ENCODE measurements at regions not wholly inside any gene's neighbourhood (a gene's known extent, or its start where the extent isn't known, plus 50 kb on each side); places are given as distances from the start of the nearest gene placed in this dataset.

GRCh38 chr11:127888386-127888785 lies 699.0 kb downstream of the ETS1 start:
- H3K4me3 ChIP-seq, result no peak overlapping the region
- H3K36me3 ChIP-seq, result no peaks in the 10 kb centered on the region
- no peaks in the 10 kb centered on the region for H3K4me1 ChIP-seq
- no peaks in the 10 kb centered on the region for H3K27me3 ChIP-seq
- TF ChIP-seq EP300 (IDR thresholded peaks at IDR 0.05), result no peak
- TF ChIP-seq CTCF (IDR thresholded peaks at IDR 0.05), result no peak
- no peak for TF ChIP-seq POLR2AphosphoS5 (IDR thresholded peaks at IDR 0.05)
- no peak for TF ChIP-seq POLR2A (IDR thresholded peaks at IDR 0.05; ENCODE audit: low read depth)
- peaks cover 0 to 10% (median 4%) of the 10 kb centered on the region in 4 donors for H3K9me3 ChIP-seq
- intact Hi-C loops (cut with DNase I), result no loop called here
- no peak for DNase-seq (ENCODE audit: extremely low spot score)
- H3K27ac ChIP-seq (replicated peaks in 1 of 4), result no peak overlapping the region

DNA sequence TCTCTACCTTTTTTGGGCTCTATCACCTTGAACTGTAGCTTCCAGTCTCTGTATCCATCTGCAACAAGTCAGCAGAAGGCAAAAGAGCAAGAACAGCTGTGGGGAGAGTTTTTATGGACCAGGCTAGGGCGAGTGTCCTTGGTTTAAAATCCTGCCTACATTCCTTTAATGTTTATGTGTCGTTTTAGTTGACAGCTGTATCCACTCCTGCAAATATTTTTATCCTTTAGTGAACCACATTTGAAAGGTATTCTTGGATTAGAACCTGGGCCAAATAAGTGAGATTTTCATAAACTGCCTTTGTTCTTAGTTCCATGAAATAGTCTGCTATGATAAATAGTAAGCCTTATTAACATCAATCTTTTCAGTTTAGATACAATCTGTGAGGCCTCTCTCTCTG lies 712.2 kb downstream of the ETS1 start:
- H3K4me3 ChIP-seq, result no peak overlapping the region
- no peaks in the 10 kb centered on the region for H3K4me1 ChIP-seq
- H3K9me3 ChIP-seq, result no peaks in the 10 kb centered on the region
- H3K27me3 ChIP-seq, result no peaks in the 10 kb centered on the region
- no peaks in the 10 kb centered on the region for H3K36me3 ChIP-seq
- no peak for DNase-seq (ENCODE audit: extremely low spot score)
- no peak overlapping the region for H3K27ac ChIP-seq (replicated peaks in 1 of 4)
- no peak for TF ChIP-seq POLR2AphosphoS5 (IDR thresholded peaks at IDR 0.05)
- TF ChIP-seq POLR2A (IDR thresholded peaks at IDR 0.05; ENCODE audit: low read depth), result no peak
- TF ChIP-seq CTCF (IDR thresholded peaks at IDR 0.05), result no peak
- no peak for TF ChIP-seq EP300 (IDR thresholded peaks at IDR 0.05)
- WGBS, result 20% methylated on average over 2 of the region's 2 CpGs
- intact Hi-C loops (cut with DNase I), result no loop called here

GRCh38 chr11:127873478-127873877 lies 713.9 kb downstream of the ETS1 start:
- no peaks in the 10 kb centered on the region for H3K27me3 ChIP-seq
- H3K9me3 ChIP-seq, result no peaks in the 10 kb centered on the region
- DNase-seq (ENCODE audit: extremely low spot score), result no peak
- no peaks in the 10 kb centered on the region for H3K36me3 ChIP-seq
- no peak overlapping the region for H3K4me3 ChIP-seq
- intact Hi-C loops (cut with DNase I), result no loop called here
- no peaks in the 10 kb centered on the region for H3K4me1 ChIP-seq
- no peak overlapping the region for H3K27ac ChIP-seq (replicated peaks in 1 of 4)
- no peak for TF ChIP-seq POLR2AphosphoS5 (IDR thresholded peaks at IDR 0.05)
- TF ChIP-seq POLR2A (IDR thresholded peaks at IDR 0.05; ENCODE audit: low read depth), result no peak
- no peak for TF ChIP-seq CTCF (IDR thresholded peaks at IDR 0.05)
- TF ChIP-seq EP300 (IDR thresholded peaks at IDR 0.05), result no peak

DNA sequence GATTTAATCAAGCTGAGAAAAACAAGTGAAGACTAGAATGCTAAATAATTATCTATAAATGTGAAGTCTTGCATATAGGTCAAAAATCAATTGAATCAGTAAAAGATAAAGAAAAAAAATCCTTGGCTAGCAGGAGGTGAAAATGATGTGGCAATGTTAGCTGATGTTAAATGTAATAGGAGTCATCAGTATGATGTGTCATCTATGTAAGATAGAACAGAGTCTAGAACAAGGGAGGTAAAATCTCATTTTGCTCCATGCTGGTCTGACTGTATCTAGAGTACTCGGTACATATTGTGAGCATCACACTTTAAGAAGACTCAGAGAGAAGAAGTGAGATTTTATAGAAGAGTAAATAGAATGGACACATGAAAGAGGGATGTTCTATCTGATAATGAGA lies 721.2 kb downstream of the ETS1 start:
- Histone ChIP-seq H3K27me3 (no peaks in the 10 kb centered on the region), H3K4me3 (no peak overlapping the region), H3K36me3 (no peaks in the 10 kb centered on the region), H3K9me3 (no peaks in the 10 kb centered on the region), H3K27ac (replicated peaks in 1 of 4) (no peak overlapping the region), H3K4me1 (no peaks in the 10 kb centered on the region)
- intact Hi-C loops (cut with DNase I), result no loop called here
- no peak for DNase-seq (ENCODE audit: extremely low spot score)
- WGBS, result 82% methylated on average over 1 of the region's 1 CpG
- TF ChIP-seq CTCF (IDR thresholded peaks at IDR 0.05) (no peak), POLR2AphosphoS5 (IDR thresholded peaks at IDR 0.05) (no peak), POLR2A (IDR thresholded peaks at IDR 0.05; ENCODE audit: low read depth) (no peak), EP300 (IDR thresholded peaks at IDR 0.05) (no peak)

DNA sequence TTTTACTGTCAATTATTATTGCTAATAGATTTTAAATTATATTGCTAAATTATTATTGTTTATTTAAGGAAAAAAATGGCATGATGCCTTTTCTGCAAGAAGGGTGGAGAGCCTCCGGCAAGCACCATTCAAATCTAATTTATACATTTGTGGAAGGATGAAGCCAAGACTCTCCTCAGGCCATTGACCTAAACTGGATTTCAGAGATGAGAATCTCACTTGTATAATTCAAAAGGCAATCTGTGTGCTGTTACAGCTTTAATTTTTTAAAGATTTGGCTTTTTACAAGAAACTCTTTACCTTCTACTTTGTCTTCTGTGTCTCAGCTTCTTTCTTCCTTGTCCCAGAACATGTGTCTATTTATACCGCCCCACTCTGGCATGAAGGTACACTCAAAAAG lies 722.5 kb downstream of the ETS1 start:
- WGBS, result 79% methylated on average over 2 of the region's 2 CpGs

More for the DNA sequence above, 722.5 kb downstream of the ETS1 start:
- Histone ChIP-seq H3K4me3 (no peak overlapping the region), H3K4me1 (no peaks in the 10 kb centered on the region), H3K27me3 (no peaks in the 10 kb centered on the region), H3K9me3 (no peaks in the 10 kb centered on the region), H3K36me3 (no peaks in the 10 kb centered on the region), H3K27ac (replicated peaks in 1 of 4) (no peak overlapping the region)
- no peak for TF ChIP-seq CTCF (IDR thresholded peaks at IDR 0.05)
- TF ChIP-seq POLR2AphosphoS5 (IDR thresholded peaks at IDR 0.05), result no peak
- no peak for TF ChIP-seq EP300 (IDR thresholded peaks at IDR 0.05)
- no peak for TF ChIP-seq POLR2A (IDR thresholded peaks at IDR 0.05; ENCODE audit: low read depth)
- no peak for DNase-seq (ENCODE audit: extremely low spot score)
- intact Hi-C loops (cut with DNase I), result no loop called here
